ENCODE measurements at regions not wholly inside any gene's neighbourhood (a gene's known extent, or its start where the extent isn't known, plus 50 kb on each side); places are given as distances from the start of the nearest gene placed in this dataset.

- H3K27ac ChIP-seq (replicated peaks in 1 of 4): no peak overlapping the region
- TF ChIP-seq CTCF (IDR thresholded peaks at IDR 0.05) (no peak), POLR2AphosphoS5 (IDR thresholded peaks at IDR 0.05) (no peak), EP300 (IDR thresholded peaks at IDR 0.05) (no peak), POLR2A (IDR thresholded peaks at IDR 0.05; ENCODE audit: low read depth) (no peak)
- no peak for DNase-seq (ENCODE audit: extremely low spot score)
- H3K36me3 ChIP-seq: no peaks in the 10 kb centered on the region
- H3K27me3 ChIP-seq: no peaks in the 10 kb centered on the region
- intact Hi-C loops (cut with DNase I): no loop called here
- WGBS: 36% methylated on average over 2 of the region's 2 CpGs
- no peak overlapping the region for H3K4me3 ChIP-seq
- peaks cover 0 to 8% (median 2%) of the 10 kb centered on the region in 4 donors for H3K9me3 ChIP-seq
- no peaks in the 10 kb centered on the region for H3K4me1 ChIP-seq
Measured at GRCh38 chr11:129503646-129504045, 128.0 kb downstream of the BARX2 start.

- H3K36me3 ChIP-seq: no peaks in the 10 kb centered on the region
Measured at GRCh38 chr11:129505266-129505665, 129.6 kb downstream of the BARX2 start.

GRCh38 chr11:129508163-129508562 lies 132.5 kb downstream of the BARX2 start:
- Histone ChIP-seq H3K36me3 (no peaks in the 10 kb centered on the region), H3K9me3 (peaks cover 0 to 6% (median 2%) of the 10 kb centered on the region in 4 donors), H3K4me1 (no peaks in the 10 kb centered on the region), H3K27me3 (no peaks in the 10 kb centered on the region), H3K4me3 (no peak overlapping the region), H3K27ac (replicated peaks in 1 of 4) (no peak overlapping the region)
- DNase-seq (ENCODE audit: extremely low spot score): no peak
- TF ChIP-seq EP300 (IDR thresholded peaks at IDR 0.05) (no peak), POLR2AphosphoS5 (IDR thresholded peaks at IDR 0.05) (no peak), POLR2A (IDR thresholded peaks at IDR 0.05; ENCODE audit: low read depth) (no peak), CTCF (IDR thresholded peaks at IDR 0.05) (no peak)
- 88% methylated on average over 4 of the region's 4 CpGs for WGBS
- intact Hi-C loops (cut with DNase I): no loop called here

More at GRCh38 chr11:129505266-129505665, 129.6 kb downstream of the BARX2 start:
- Histone ChIP-seq H3K9me3 (peaks cover 0 to 8% (median 2%) of the 10 kb centered on the region in 4 donors), H3K27ac (replicated peaks in 1 of 4) (no peak overlapping the region), H3K4me1 (no peaks in the 10 kb centered on the region), H3K27me3 (no peaks in the 10 kb centered on the region), H3K4me3 (no peak overlapping the region)
- 69% methylated on average over 2 of the region's 2 CpGs for WGBS
- intact Hi-C loops (cut with DNase I): no loop called here
- no peak for DNase-seq (ENCODE audit: extremely low spot score)
- TF ChIP-seq CTCF (IDR thresholded peaks at IDR 0.05): no peak
- no peak for TF ChIP-seq POLR2A (IDR thresholded peaks at IDR 0.05; ENCODE audit: low read depth)
- no peak for TF ChIP-seq EP300 (IDR thresholded peaks at IDR 0.05)
- TF ChIP-seq POLR2AphosphoS5 (IDR thresholded peaks at IDR 0.05): no peak

GRCh38 chr11:129528296-129528695 lies 152.6 kb downstream of the BARX2 start:
- Histone ChIP-seq H3K4me3 (no peak overlapping the region), H3K27ac (replicated peaks in 1 of 4) (no peak overlapping the region), H3K36me3 (no peaks in the 10 kb centered on the region), H3K4me1 (no peaks in the 10 kb centered on the region), H3K9me3 (no peaks in the 10 kb centered on the region), H3K27me3 (no peaks in the 10 kb centered on the region)
- WGBS: 81% methylated on average over 2 of the region's 2 CpGs
- intact Hi-C loops (cut with DNase I): no loop called here
- no peak for DNase-seq (ENCODE audit: extremely low spot score)
- no peak for TF ChIP-seq POLR2A (IDR thresholded peaks at IDR 0.05; ENCODE audit: low read depth)
- TF ChIP-seq CTCF (IDR thresholded peaks at IDR 0.05): no peak
- TF ChIP-seq EP300 (IDR thresholded peaks at IDR 0.05): no peak
- TF ChIP-seq POLR2AphosphoS5 (IDR thresholded peaks at IDR 0.05): no peak

Measured in esophagus muscularis mucosa (tissue), 4 donors.